ENCODE measurements at regions not wholly inside any gene's neighbourhood (a gene's known extent, or its start where the extent isn't known, plus 50 kb on each side); places are given as distances from the start of the nearest gene placed in this dataset.
"Not testable (repeated sequence)": the region's sequence is repeated elsewhere in the genome, so short reads cannot be mapped to it uniquely, and the experiment has no call there.

DNA sequence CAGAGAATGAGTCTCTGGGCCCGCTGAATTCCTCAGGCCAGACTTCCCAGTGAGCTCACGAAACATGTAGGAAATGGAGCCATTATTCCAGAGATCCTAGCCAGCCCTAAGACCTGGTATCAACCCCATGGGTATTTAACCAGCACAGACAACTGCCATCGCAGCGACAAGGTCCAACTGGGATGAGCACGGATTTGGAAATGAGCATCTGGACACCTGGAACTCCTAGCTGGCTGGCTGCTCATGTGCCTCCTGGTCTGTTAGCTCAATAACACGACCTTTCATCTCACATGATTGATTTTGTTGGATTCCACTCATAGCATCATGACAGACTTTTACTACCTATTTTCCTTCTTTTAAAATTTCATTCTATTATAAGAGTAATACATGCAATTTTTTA is 51.0 kb downstream of the POU3F3 start:
- DNase-seq (ENCODE audit: low read depth, low spot score): no peak

DNA sequence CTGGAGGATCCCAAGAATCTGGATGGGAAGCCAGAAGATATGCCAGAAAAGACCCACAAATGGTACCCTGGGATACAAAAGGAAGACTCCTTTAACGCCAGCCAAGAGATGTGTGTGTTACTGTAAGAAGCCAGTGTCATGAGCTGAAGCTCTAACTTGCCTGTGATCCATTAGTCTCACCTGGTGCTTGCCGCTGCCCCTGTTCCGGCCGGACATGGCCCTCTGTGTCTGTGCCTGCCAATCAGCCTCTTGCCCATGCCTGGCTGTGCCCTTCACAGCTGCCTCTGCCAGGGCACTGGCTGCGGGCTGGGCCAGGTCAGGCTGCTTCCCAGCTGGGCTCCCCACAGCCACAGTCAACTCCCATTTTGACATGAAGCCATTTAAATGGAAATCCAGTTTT is 55.4 kb downstream of the POU3F3 start:
- DNase-seq (ENCODE audit: low read depth, low spot score): no peak

DNA sequence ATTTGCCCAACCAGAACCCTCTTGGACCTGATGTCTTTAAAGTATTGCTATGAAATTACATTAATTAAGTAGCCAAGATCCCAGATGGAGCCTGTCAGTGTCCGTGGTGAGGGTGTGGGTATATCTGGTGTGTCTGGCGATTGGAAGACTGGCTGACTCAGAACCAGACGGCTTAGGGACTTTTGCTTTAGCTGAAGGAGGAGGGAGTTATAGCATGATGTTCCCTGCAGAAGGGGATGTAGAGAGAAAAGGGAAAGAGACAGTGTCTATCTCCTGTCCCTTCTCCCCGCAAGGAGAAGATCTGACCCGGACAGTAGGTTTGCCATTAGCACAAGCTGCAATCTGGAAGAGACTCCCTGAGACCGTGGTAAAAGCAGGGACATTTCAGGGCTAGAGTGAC is 60.6 kb downstream of the POU3F3 start:
- no peak for DNase-seq (ENCODE audit: low read depth, low spot score)

DNA sequence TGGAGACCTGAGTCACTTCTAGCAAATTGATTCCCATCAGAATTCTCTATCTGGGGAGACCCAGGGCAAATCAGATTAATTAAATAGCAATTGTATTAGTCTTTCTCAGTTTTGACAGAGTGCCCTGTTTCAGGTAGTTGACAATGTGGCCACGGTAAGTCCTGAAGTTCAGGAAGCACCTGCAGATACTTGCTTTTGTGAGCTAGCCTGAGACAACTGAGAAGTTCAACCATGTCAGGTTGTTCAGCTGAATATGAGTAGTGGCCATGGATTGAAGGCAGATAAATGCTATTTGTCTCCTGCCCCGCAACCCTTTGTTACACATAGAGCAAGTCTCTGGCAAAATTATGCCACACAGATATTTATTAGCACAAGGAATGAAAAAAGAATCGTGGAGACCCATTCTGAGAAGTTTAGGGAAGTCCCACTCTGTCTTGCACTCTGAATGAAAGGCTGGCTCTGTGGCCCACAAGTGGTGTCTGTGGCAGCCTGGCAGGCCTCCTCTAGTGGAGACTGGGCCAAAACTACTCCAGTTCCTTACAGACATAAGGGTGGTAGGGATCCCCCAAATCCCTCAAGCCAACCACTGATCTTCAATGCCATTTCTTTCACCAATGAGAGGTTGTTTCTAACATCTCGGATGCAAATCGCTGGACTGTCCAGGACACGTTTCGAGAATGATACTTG is 61.3 kb downstream of the POU3F3 start:
- no peak for DNase-seq (ENCODE audit: low read depth, low spot score)

GRCh38 chr2:104919127-104919526 is 65.2 kb downstream of the POU3F3 start:
- no peak for DNase-seq (ENCODE audit: low read depth, low spot score)

GRCh38 chr2:104923665-104924064 is 69.8 kb downstream of the POU3F3 start:
- no peak for DNase-seq (ENCODE audit: low read depth, low spot score)

DNA sequence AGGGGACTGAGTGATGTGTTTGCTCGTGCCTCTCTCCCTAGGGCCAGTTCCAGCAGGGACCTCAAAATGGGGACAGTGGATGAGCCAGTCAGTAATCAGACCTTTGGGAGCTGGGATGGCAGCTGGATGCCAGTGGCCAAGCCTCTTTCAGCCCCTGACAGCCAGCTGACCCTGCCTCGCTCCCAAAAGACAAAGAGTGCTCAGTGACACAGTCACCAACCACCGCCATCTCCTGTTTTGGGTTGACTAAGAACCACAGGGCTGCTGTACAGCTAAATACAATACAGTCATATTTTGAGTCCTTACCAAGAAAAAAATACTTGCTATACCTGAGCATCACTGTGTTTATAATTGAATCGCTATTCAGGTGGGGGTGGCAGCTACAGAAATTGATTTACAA is 75.7 kb downstream of the POU3F3 start:
- no peak for DNase-seq (ENCODE audit: low read depth, low spot score)

GRCh38 chr2:104930732-104931131 is 76.8 kb downstream of the POU3F3 start:
- no peak for DNase-seq (ENCODE audit: low read depth, low spot score)

DNA sequence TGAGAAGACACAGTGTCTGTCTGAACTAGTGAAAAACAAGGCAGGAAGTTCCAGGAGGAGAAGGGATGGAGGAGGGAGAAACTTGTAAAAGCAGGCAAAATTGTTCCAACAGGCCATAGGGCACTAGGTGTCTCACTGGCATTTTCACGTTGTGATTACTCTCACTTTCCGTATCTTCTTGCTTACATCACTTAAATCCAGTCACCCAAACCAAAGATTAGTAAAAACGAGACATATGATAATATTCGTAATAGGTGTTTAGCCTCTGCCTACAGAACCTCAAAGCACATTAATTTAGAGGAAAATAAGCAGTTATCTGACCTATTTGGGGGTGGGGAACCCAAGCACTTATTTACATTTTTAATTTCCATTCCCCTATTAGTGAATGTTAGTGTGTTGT is 78.3 kb downstream of the POU3F3 start:
- no peak for DNase-seq (ENCODE audit: low read depth, low spot score)

DNA sequence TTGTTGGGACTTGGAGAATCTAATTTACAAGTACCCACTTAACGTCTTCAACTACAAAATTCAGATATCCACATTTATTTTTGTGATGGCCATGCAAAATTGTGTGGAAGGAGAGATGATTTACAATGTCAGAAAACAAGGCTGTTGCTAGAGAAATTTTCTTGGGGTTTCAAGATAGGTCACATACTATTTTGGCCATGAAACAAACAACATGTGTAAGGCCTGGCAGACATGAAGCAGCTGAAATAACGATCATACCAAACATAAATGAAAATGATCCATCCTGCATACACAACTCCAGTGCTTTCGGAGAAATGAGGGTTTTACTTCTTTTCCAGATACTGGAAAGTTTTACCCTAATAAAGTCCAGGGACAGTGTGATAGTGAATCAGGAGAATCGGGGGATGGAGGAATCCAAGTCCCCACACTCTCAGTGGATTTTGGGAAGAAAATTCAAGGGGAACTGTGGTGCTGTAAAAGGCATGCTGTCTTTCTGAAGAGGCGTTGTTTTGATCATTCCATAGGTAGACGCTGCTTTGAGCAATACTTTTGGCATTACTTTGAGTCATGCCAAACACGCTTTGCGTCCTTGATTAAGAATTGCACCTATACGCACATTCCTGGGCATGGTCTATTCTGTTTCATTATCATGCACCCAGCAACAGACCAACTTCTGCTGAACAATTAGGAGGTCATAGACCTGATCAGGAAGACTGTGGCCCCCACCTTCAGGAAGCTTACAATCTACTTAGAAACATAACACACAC is 79.4 kb downstream of the POU3F3 start:
- DNase-seq (ENCODE audit: low read depth, low spot score): no peak

GRCh38 chr2:104936527-104936926 is 82.6 kb downstream of the POU3F3 start:
- DNase-seq (ENCODE audit: low read depth, low spot score): no peak

DNA sequence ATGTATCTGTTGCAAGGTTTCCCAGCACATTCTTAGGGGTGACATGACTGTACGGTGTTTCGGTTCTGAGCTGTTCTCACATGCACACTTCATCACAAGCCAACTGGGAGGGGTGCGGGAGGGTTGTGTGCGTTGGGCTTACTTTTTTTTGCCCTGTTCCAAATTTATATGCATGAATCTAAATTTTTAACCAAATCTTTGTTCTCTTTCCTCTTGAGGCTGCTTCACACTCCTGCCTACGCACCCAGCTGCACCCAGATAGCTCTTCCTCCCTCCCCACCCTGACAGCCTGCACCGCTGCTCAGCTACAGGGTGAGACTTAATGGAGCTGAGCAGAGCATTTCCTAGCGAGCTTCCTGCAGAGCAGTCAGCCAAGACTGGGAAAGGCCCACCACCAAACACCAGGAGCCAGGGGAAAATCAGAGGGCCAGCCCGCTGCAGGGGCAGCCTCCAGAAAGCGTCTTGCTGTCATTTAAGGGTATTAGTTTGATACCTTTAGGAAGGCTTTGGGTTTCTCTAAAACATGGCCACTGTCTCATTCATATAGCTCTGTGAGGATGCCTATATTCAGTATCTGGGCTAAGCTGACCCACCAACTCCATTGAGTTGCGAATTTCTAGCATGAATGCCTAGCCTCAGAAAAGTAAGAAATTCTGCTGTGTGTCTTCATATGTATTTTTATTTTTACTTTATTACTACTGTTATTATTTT is 84.5 kb downstream of the POU3F3 start:
- no peak for DNase-seq (ENCODE audit: low read depth, low spot score)

GRCh38 chr2:104939570-104940217 is 85.8 kb downstream of the POU3F3 start:
- DNase-seq (ENCODE audit: low read depth, low spot score): no peak

DNA sequence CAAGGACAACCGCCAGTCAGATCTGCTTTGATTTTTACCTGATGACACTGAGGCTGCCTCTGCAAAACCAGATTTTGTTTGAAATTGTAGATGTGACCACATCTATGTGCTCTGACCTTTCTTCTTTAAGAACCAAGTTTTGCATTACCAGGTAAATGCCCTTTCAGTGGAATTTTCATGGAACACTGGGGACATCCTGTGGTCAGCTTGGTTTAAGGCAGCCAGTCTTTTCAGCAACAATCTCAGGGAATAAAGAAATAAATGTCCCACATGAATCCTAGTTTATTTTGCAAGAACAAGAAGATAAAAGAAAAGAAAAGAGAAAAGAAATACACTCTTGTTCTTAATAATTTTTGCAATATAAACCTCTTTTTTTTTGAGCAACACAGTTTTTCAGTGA is 90.6 kb downstream of the POU3F3 start:
- DNase-seq (ENCODE audit: low read depth, low spot score): no peak

DNA sequence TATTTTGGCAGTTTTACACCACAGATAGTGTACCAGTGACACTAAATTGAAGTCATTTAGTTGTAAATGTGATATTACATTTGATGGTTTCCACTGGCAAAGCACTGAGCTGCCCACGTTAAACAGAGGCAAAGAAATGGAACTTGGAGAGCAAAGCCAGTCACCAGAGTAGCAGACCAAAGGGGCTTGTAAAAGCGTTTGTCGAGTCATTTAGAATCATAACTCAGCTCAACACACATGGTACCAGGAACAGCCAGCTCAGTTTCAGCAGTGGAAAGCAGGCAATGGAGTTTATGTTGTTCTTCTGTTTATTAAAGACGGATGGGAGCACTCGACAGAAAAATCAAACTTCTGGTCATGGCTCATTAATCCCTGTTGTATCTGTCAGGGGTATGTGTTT is 91.2 kb downstream of the POU3F3 start:
- DNase-seq (ENCODE audit: low read depth, low spot score): no peak

- no peak for DNase-seq (ENCODE audit: low read depth, low spot score)
Observed at GRCh38 chr2:104945866-104946265, 92.0 kb downstream of the POU3F3 start.

DNA sequence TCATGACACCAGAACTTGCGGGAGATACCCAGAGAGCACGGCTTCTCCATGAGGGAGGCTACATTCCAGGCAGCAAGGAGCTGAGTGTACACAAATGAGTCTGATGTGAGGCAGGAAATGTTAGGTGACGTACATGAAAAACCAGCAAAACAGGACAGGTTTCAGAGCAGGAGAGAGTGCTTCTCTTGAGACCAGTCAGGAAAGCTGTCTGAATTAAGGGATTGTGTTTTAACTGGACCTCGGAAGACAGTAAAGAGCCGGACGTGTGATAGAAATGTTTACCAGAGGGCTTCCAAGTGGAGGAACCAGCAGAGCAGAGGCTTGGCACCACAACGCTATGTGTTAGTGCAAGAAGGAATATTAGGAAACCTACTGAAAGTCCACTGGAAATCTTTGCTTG is 90.4 kb upstream of the MRPS9 start:
- not testable (repeated sequence) for DNase-seq (ENCODE audit: low read depth, low spot score)

DNA sequence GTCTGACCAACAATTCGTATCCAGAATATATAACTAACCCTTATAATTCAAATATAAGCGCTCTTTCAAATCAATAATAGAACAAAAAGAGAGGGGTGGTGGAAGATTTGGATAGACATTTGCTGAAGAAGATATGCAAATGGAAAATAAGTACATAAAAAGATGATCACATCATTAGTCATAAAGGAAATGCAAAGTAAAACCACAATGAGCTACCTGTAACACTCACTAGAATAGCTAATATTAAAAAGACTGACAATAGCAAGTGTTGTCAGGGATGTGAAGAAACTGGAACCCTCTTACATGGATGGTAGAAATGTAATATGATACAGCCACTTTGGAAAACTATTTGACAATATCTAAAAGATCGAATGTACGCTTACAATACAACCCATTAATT is 84.9 kb upstream of the MRPS9 start:
- DNase-seq (ENCODE audit: low read depth, low spot score): no peak

DNA sequence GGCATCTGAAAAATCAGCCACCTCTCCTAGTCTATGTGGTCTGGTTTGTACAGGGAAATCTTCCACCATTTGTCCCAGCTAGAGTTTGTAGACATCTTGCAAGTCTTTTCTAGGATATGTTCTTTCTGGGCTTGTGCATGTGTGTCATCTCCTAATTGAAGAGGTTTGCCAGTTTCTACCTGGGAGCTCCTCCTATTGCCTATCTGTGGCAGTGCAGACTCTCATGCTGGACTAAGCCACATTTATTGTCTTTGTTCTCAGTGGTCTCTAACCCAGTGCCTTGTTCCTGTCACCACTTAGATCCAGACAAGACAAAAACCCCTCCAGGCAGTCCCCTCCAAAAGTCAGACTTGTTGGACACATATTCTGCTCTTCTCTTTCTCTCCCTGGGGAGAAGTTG is 72.0 kb upstream of the MRPS9 start:
- DNase-seq (ENCODE audit: low read depth, low spot score): no peak

- DNase-seq (ENCODE audit: low read depth, low spot score): peak; percentile 56
Observed at GRCh38 chr2:104969564-104969963, 68.3 kb upstream of the MRPS9 start.

- no peak for DNase-seq (ENCODE audit: low read depth, low spot score)
Observed at GRCh38 chr2:104975371-104975770, 62.5 kb upstream of the MRPS9 start.

- DNase-seq (ENCODE audit: low read depth, low spot score): no peak
Observed at GRCh38 chr2:104975851-104976250, 62.0 kb upstream of the MRPS9 start.
